ENCODE measurements at regions not wholly inside any gene's neighbourhood (a gene's known extent, or its start where the extent isn't known, plus 50 kb on each side); places are given as distances from the start of the nearest gene placed in this dataset.

- TF ChIP-seq USF1 (IDR thresholded peaks at IDR 0.05) (no peak), EGR1 (IDR thresholded peaks at IDR 0.05) (no peak), RAD21 (IDR thresholded peaks at IDR 0.05; ENCODE audit: low read depth) (no peak), TCF12 (IDR thresholded peaks at IDR 0.05; ENCODE audit: low read depth) (no peak)
- TF ChIP-seq, protein P1, sequence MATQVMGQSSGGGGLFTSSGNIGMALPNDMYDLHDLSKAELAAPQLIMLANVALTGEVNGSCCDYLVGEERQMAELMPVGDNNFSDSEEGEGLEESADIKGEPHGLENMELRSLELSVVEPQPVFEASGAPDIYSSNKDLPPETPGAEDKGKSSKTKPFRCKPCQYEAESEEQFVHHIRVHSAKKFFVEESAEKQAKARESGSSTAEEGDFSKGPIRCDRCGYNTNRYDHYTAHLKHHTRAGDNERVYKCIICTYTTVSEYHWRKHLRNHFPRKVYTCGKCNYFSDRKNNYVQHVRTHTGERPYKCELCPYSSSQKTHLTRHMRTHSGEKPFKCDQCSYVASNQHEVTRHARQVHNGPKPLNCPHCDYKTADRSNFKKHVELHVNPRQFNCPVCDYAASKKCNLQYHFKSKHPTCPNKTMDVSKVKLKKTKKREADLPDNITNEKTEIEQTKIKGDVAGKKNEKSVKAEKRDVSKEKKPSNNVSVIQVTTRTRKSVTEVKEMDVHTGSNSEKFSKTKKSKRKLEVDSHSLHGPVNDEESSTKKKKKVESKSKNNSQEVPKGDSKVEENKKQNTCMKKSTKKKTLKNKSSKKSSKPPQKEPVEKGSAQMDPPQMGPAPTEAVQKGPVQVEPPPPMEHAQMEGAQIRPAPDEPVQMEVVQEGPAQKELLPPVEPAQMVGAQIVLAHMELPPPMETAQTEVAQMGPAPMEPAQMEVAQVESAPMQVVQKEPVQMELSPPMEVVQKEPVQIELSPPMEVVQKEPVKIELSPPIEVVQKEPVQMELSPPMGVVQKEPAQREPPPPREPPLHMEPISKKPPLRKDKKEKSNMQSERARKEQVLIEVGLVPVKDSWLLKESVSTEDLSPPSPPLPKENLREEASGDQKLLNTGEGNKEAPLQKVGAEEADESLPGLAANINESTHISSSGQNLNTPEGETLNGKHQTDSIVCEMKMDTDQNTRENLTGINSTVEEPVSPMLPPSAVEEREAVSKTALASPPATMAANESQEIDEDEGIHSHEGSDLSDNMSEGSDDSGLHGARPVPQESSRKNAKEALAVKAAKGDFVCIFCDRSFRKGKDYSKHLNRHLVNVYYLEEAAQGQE (IDR thresholded peaks at IDR 0.05; ENCODE audit: low read depth): no peak
Measured at GRCh38 chr10:22839639-22840038, 88.2 kb upstream of the ARMC3 start.

GRCh38 chr10:22837771-22838170 lies 90.1 kb upstream of the ARMC3 start:
- TF ChIP-seq RAD21 (IDR thresholded peaks at IDR 0.05; ENCODE audit: low read depth) (no peak), EP300 (IDR thresholded peaks at IDR 0.05; ENCODE audit: borderline replicate concordance) (no peak), TCF12 (IDR thresholded peaks at IDR 0.05; ENCODE audit: low read depth) (no peak), USF1 (IDR thresholded peaks at IDR 0.05) (no peak), CREB1 (IDR thresholded peaks at IDR 0.05; ENCODE audit: low read depth) (no peak), MAX (IDR thresholded peaks at IDR 0.05) (no peak), TEAD4 (IDR thresholded peaks at IDR 0.05) (no peak), YY1 (IDR thresholded peaks at IDR 0.05; ENCODE audit: low read depth) (no peak), FOXM1 (IDR thresholded peaks at IDR 0.05; ENCODE audit: borderline replicate concordance, low read depth) (no peak), CEBPB (IDR thresholded peaks at IDR 0.05) (no peak), ZBTB7A (IDR thresholded peaks at IDR 0.05; ENCODE audit: low read depth) (no peak), NFIC (IDR thresholded peaks at IDR 0.05) (no peak), TAF1 (IDR thresholded peaks at IDR 0.05; ENCODE audit: low read depth) (no peak), EGR1 (IDR thresholded peaks at IDR 0.05) (no peak)
- TF ChIP-seq, protein P1 (IDR thresholded peaks at IDR 0.05; ENCODE audit: low read depth): no peak

DNA sequence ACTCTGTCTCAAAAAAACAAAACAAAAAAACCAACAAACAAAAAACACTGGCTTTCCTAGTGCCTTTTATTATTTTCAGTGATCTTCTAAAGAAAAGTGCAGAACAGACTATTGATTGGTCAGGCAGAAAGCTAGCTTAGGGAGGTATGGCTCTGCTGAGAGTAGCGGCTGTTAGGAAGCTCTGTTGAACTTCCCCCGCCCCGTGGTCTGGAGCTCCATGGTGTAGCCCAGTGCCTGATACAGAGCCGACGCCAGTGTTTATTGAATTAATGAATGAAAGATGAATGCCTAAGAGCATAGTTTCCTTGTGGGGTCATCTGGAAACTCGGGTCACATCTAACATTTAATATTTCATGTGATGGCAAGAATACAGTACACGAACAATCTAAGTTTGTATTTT lies 90.5 kb upstream of the ARMC3 start:
- no peak for TF ChIP-seq TAF1 (IDR thresholded peaks at IDR 0.05; ENCODE audit: low read depth)
- no peak for TF ChIP-seq FOXM1 (IDR thresholded peaks at IDR 0.05; ENCODE audit: borderline replicate concordance, low read depth)
- TF ChIP-seq TCF12 (IDR thresholded peaks at IDR 0.05; ENCODE audit: low read depth): no peak
- no peak for TF ChIP-seq MAX (IDR thresholded peaks at IDR 0.05)
- TF ChIP-seq YY1 (IDR thresholded peaks at IDR 0.05; ENCODE audit: low read depth): no peak
- TF ChIP-seq ZBTB7A (IDR thresholded peaks at IDR 0.05; ENCODE audit: low read depth): no peak
- TF ChIP-seq USF1 (IDR thresholded peaks at IDR 0.05): no peak
- TF ChIP-seq EP300 (IDR thresholded peaks at IDR 0.05; ENCODE audit: borderline replicate concordance): no peak
- TF ChIP-seq, protein P1 (IDR thresholded peaks at IDR 0.05; ENCODE audit: low read depth): no peak
- TF ChIP-seq NFIC (IDR thresholded peaks at IDR 0.05): no peak

DNA sequence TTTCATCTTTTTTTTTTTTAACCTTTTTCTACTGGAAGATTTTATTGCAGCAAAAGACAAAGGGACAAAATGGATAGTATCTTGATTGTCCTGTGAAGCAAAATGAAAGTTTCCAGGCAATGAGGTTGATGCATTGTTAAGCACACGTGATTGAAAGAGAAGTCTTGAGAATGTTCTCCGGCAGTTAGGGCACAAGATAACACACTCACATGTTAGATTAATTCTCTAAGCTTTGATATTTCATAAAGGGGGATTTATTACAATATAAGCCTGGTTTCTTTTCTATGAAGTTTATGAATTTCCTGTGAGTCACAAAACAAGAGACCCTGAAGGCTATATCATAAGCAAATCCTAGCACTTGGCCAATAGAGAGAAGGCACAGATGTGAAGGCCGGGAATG lies 93.4 kb upstream of the ARMC3 start:
- TF ChIP-seq CEBPB (IDR thresholded peaks at IDR 0.05) (no peak), TEAD4 (IDR thresholded peaks at IDR 0.05) (no peak)

DNA sequence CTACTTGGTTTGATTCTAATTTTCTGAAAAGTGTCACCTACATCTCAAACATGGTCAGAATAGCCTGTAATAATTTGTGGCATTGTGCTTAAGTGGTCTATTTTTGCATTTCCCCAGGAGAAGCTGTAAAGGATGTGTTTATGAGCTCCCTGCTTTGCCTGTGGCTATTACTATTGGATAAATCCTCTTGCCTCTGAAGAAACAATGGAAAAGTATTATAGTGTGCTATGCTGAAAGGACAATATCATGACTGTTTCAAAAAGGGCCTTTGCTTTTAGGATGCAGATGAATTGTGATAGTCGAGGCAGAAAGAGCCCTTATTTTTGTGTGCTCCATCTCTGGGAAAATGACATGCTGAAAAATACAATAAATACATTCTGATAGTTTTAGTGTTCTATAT lies 94.1 kb upstream of the ARMC3 start:
- TF ChIP-seq CEBPB (IDR thresholded peaks at IDR 0.05): no peak
- no peak for TF ChIP-seq FOXM1 (IDR thresholded peaks at IDR 0.05; ENCODE audit: borderline replicate concordance, low read depth)
- no peak for TF ChIP-seq CREB1 (IDR thresholded peaks at IDR 0.05; ENCODE audit: low read depth)
- no peak for TF ChIP-seq USF1 (IDR thresholded peaks at IDR 0.05)
- no peak for TF ChIP-seq EP300 (IDR thresholded peaks at IDR 0.05; ENCODE audit: borderline replicate concordance)
- no peak for TF ChIP-seq ZBTB7A (IDR thresholded peaks at IDR 0.05; ENCODE audit: low read depth)
- TF ChIP-seq, protein P1 (IDR thresholded peaks at IDR 0.05; ENCODE audit: low read depth): no peak
- TF ChIP-seq YY1 (IDR thresholded peaks at IDR 0.05; ENCODE audit: low read depth): no peak
- TF ChIP-seq MAX (IDR thresholded peaks at IDR 0.05): no peak
- TF ChIP-seq TCF12 (IDR thresholded peaks at IDR 0.05; ENCODE audit: low read depth): no peak
- no peak for TF ChIP-seq NFIC (IDR thresholded peaks at IDR 0.05)
- no peak for TF ChIP-seq TAF1 (IDR thresholded peaks at IDR 0.05; ENCODE audit: low read depth)
- TF ChIP-seq TEAD4 (IDR thresholded peaks at IDR 0.05): no peak
- TF ChIP-seq EGR1 (IDR thresholded peaks at IDR 0.05): no peak
- TF ChIP-seq RAD21 (IDR thresholded peaks at IDR 0.05; ENCODE audit: low read depth): no peak
